Coronary artery (tissue), 2 donors: ENCODE measurements at regions not wholly inside any gene's neighbourhood (a gene's known extent, or its start where the extent isn't known, plus 50 kb on each side); places are given as distances from the start of the nearest gene placed in this dataset.
"Not testable (repeated sequence)": the region's sequence is repeated elsewhere in the genome, so short reads cannot be mapped to it uniquely, and the experiment has no call there.

Experiments
- DNase-seq: peaks from one replicate; pipeline ENCODE4 v3.0.0-alpha.2; 2017; ENCODE audit warnings: low spot score
- H3K27ac ChIP-seq, 2 donors: fragments of 200-600 bp; sonication (generic); one replicate each; pipeline ENCODE4 v1.5.1; 2016 to 2019
- H3K4me3 ChIP-seq: fragments of 200-600 bp; sonication (generic); 2 replicates; pipeline ENCODE4 v1.5.1; 2016; ENCODE audit warnings: mild to moderate bottlenecking, moderate library complexity
- CTCF ChIP-seq: fragments of 200-600 bp; sonication (generic); IDR thresholded peaks from one replicate; pipeline ENCODE4 v1.5.1; 2019; ENCODE audit warnings: antibody characterized with exemption

DNA sequence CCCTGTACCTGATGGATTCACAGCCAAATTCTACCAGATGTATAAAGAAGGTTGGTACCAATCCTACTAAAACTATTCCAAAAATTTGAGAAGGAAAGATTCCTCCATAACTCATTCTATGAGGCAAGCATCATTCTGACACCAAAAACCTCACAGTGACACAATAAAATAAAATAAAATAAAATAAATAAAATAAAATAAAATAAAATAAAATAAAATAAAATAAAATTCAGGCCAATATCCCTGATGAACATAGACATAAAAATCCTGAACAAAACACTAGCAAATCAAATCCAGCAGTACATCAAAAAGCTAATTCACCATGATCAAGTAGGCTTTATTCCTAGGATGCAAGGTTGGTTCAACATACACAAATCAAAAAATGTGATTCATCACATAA, 108.1 kb downstream of the PROX1 start:
- not testable (repeated sequence) for H3K27ac ChIP-seq, DNase-seq, H3K4me3 ChIP-seq

- Histone ChIP-seq H3K27ac (no peak overlapping the region), H3K4me3 (no peak overlapping the region)
- no peak for TF ChIP-seq CTCF
- no peak for DNase-seq
Measured at GRCh38 chr1:214101246-214101645, 113.5 kb downstream of the PROX1 start.

- no peak for DNase-seq
- TF ChIP-seq CTCF, result no peak
- Histone ChIP-seq H3K4me3 (no peak overlapping the region), H3K27ac (no peak overlapping the region)
Measured at GRCh38 chr1:214101828-214102227, 114.1 kb downstream of the PROX1 start.

- DNase-seq, result no peak
- Histone ChIP-seq H3K27ac (no peak overlapping the region), H3K4me3 (no peak overlapping the region)
- no peak for TF ChIP-seq CTCF
Measured at GRCh38 chr1:214102907-214103306, 115.1 kb downstream of the PROX1 start.

DNA sequence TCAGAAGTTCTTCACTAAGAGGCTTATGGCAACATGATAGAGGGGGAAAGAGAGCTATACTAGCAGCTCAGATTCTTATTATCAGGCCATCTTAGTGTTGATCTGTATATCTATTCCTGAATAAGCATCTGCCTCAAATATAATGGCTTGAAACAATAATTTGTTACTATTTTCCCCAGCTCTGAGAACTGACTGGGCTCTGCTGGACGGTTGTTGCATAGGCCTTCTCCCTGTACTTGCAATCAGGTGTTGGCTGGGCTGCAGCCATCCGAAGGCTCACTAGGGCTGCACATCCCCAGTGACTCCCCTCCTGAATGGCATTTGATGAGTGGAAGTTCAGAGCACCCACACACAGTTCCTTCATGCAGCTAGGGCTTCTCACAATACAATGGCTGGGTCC, 116.0 kb downstream of the PROX1 start:
- no peak overlapping the region for H3K4me3 ChIP-seq
- no peak for TF ChIP-seq CTCF
- H3K27ac ChIP-seq, result no peak overlapping the region
- DNase-seq, result no peak

GRCh38 chr1:214106375-214106774, 118.6 kb downstream of the PROX1 start:
- Histone ChIP-seq H3K27ac (no peak overlapping the region), H3K4me3 (no peak overlapping the region)
- TF ChIP-seq CTCF, result no peak
- DNase-seq, result no peak

- Histone ChIP-seq H3K27ac (no peak overlapping the region), H3K4me3 (peak overlapping the region; percentile 48)
- DNase-seq, result no peak
- no peak for TF ChIP-seq CTCF
Measured at GRCh38 chr1:214107322-214108096, 119.7 kb downstream of the PROX1 start.
